Muscle of arm (tissue), 1 donor: ENCODE measurements at regions not wholly inside any gene's neighbourhood (a gene's known extent, or its start where the extent isn't known, plus 50 kb on each side); places are given as distances from the start of the nearest gene placed in this dataset.
"Not testable (repeated sequence)": the region's sequence is repeated elsewhere in the genome, so short reads cannot be mapped to it uniquely, and the experiment has no call there.

ENCODE experiments used
- DNase-seq: peaks from one replicate; pipeline ENCODE4 v3.0.0-alpha.2; 2013

GRCh38 chr4:29708473-29708872 lies 1011.7 kb upstream of the PCDH7 start:
- no peak for DNase-seq

GRCh38 chr4:29710519-29710918 lies 1009.6 kb upstream of the PCDH7 start:
- no peak for DNase-seq

- no peak for DNase-seq
Observed at GRCh38 chr4:29711226-29711625, 1008.9 kb upstream of the PCDH7 start.

GRCh38 chr4:29717287-29718057 lies 1002.7 kb upstream of the PCDH7 start:
- DNase-seq, result no peak

GRCh38 chr4:29718136-29718535 lies 1002.0 kb upstream of the PCDH7 start:
- DNase-seq, result no peak

- no peak for DNase-seq
Observed at GRCh38 chr4:29722253-29722652, 997.9 kb upstream of the PCDH7 start.

GRCh38 chr4:29726938-29727337 lies 993.2 kb upstream of the PCDH7 start:
- DNase-seq, result no peak

GRCh38 chr4:29734343-29735213 lies 985.6 kb upstream of the PCDH7 start:
- peak; percentile 41 for DNase-seq

GRCh38 chr4:29756966-29757365 lies 963.2 kb upstream of the PCDH7 start:
- no peak for DNase-seq

GRCh38 chr4:29762151-29762550 lies 958.0 kb upstream of the PCDH7 start:
- DNase-seq, result no peak

GRCh38 chr4:29770627-29771026 lies 949.5 kb upstream of the PCDH7 start:
- DNase-seq, result no peak

- DNase-seq, result not testable (repeated sequence)
Observed at GRCh38 chr4:29788123-29788522, 932.0 kb upstream of the PCDH7 start.

- no peak for DNase-seq
Observed at GRCh38 chr4:29805245-29805644, 914.9 kb upstream of the PCDH7 start.

- DNase-seq, result peak; percentile 0
Observed at GRCh38 chr4:29805916-29806480, 914.2 kb upstream of the PCDH7 start.

GRCh38 chr4:29817961-29818360 lies 902.2 kb upstream of the PCDH7 start:
- no peak for DNase-seq

- DNase-seq, result no peak
Observed at GRCh38 chr4:29829067-29829466, 891.1 kb upstream of the PCDH7 start.

- DNase-seq, result no peak
Observed at GRCh38 chr4:29852537-29852936, 867.6 kb upstream of the PCDH7 start.

- DNase-seq, result no peak
Observed at GRCh38 chr4:29853833-29854232, 866.3 kb upstream of the PCDH7 start.

- no peak for DNase-seq
Observed at GRCh38 chr4:29861307-29861706, 858.9 kb upstream of the PCDH7 start.

- no peak for DNase-seq
Observed at GRCh38 chr4:29867412-29867811, 852.8 kb upstream of the PCDH7 start.

GRCh38 chr4:29900336-29900735 lies 819.8 kb upstream of the PCDH7 start:
- DNase-seq, result no peak

- DNase-seq, result no peak
Observed at GRCh38 chr4:29908276-29908675, 811.9 kb upstream of the PCDH7 start.

- no peak for DNase-seq
Observed at GRCh38 chr4:29927895-29928294, 792.3 kb upstream of the PCDH7 start.
